Hepatocyte (in vitro differentiated cells): ENCODE measurements at regions not wholly inside any gene's neighbourhood (a gene's known extent, or its start where the extent isn't known, plus 50 kb on each side); places are given as distances from the start of the nearest gene placed in this dataset.

Source experiments
- DNase-seq: peaks from one replicate; pipeline ENCODE4 v3.0.0-alpha.2; 2016; ENCODE audit warnings: low spot score
- H2AFZ ChIP-seq: fragments of 200-600 bp; sonication (generic); 2 replicates; pipeline ENCODE4 v1.6.0; 2016; ENCODE audit warnings: antibody characterized with exemption, mild to moderate bottlenecking
- H3K27ac ChIP-seq: fragments of 200-600 bp; sonication (generic); 2 replicates; pipeline ENCODE4 v1.5.1; 2016; ENCODE audit warnings: mild to moderate bottlenecking
- H3K27me3 ChIP-seq: fragments of 200-600 bp; sonication (generic); 2 replicates; pipeline ENCODE4 v1.6.1; 2016
- H3K36me3 ChIP-seq: fragments of 200-600 bp; sonication (generic); replicated peaks from 2 replicates; pipeline ENCODE4 v1.5.1; 2016; ENCODE audit warnings: low read depth; ENCODE audit not compliant: insufficient read depth
- H3K4me1 ChIP-seq: fragments of 200-600 bp; sonication (generic); 2 replicates; pipeline ENCODE4 v1.5.1; 2016; ENCODE audit warnings: mild to moderate bottlenecking, moderate library complexity; ENCODE audit not compliant: insufficient read depth
- H3K4me2 ChIP-seq: fragments of 200-600 bp; sonication (generic); 2 replicates; pipeline ENCODE4 v1.6.0; 2016
- H3K4me3 ChIP-seq: fragments of 200-600 bp; sonication (generic); 2 replicates; pipeline ENCODE4 v1.5.1; 2016; ENCODE audit warnings: mild to moderate bottlenecking
- H3K79me2 ChIP-seq: fragments of 200-600 bp; sonication (generic); 2 replicates; pipeline ENCODE4 v1.6.0; 2017; ENCODE audit warnings: mild to moderate bottlenecking
- H3K9me2 ChIP-seq: fragments of 200-600 bp; sonication (generic); replicated peaks from 2 replicates; pipeline ENCODE4 v1.6.0; 2017; ENCODE audit warnings: mild to moderate bottlenecking; ENCODE audit not compliant: insufficient read depth
- H3K9me3 ChIP-seq: fragments of 200-600 bp; sonication (generic); 2 replicates; pipeline ENCODE4 v1.5.1; 2016; ENCODE audit warnings: low read depth, mild to moderate bottlenecking
- H4K20me1 ChIP-seq: fragments of 200-600 bp; sonication (generic); 2 replicates; pipeline ENCODE4 v1.6.0; 2016; ENCODE audit warnings: mild to moderate bottlenecking; ENCODE audit not compliant: insufficient read depth, poor library complexity, severe bottlenecking
- CTCF ChIP-seq: fragments of 200-600 bp; sonication (generic); IDR thresholded peaks from 2 replicates; pipeline ENCODE4 v1.5.1; 2016; ENCODE audit warnings: antibody characterized with exemption, mild to moderate bottlenecking; ENCODE audit not compliant: poor library complexity
- EZH2 ChIP-seq: fragments of 200-600 bp; sonication (generic); IDR thresholded peaks from 2 replicates; pipeline ENCODE4 v1.6.1; 2016; ENCODE audit warnings: antibody characterized with exemption, mild to moderate bottlenecking, borderline replicate concordance
- EZH2phosphoT487 ChIP-seq: fragments of 200-600 bp; sonication (generic); IDR thresholded peaks from one replicate; pipeline ENCODE4 v1.6.1; 2018; ENCODE audit warnings: antibody characterized with exemption, mild to moderate bottlenecking, low read depth, moderate library complexity; ENCODE audit not compliant: unreplicated experiment, severe bottlenecking
- WGBS: methylation state at CpG from one replicate; pipeline ENCODE4 v1.1.6; 2016; ENCODE audit warnings: low lambda C conversion rate; ENCODE audit errors: missing lambda C conversion rate; 5-methylcytosine and 5-hydroxymethylcytosine counted together

- Histone ChIP-seq H3K9me2 (no peaks in the 10 kb centered on the region), H3K27me3 (no peaks in the 10 kb centered on the region), H3K36me3 (no peaks in the 10 kb centered on the region), H3K4me3 (no peak overlapping the region), H2AFZ (no peak overlapping the region), H3K27ac (no peak overlapping the region), H3K79me2 (no peaks in the 10 kb centered on the region), H3K4me2 (no peak overlapping the region), H4K20me1 (no peaks in the 10 kb centered on the region), H3K4me1 (peaks cover 8% of the 10 kb centered on the region), H3K9me3 (no peaks in the 10 kb centered on the region)
- WGBS, result 80% methylated on average over 14 of the region's 14 CpGs
- TF ChIP-seq CTCF (no peak), EZH2phosphoT487 (no peak), EZH2 (no peak)
- DNase-seq, result no peak
These were observed 163.3 kb upstream of the DIO3 start for GRCh38 chr14:101398011-101398410.

- Histone ChIP-seq H3K9me3 (no peaks in the 10 kb centered on the region), H3K27ac (no peak overlapping the region), H4K20me1 (no peaks in the 10 kb centered on the region), H3K4me1 (peaks cover 11% of the 10 kb centered on the region), H3K36me3 (no peaks in the 10 kb centered on the region), H3K9me2 (no peaks in the 10 kb centered on the region), H3K4me3 (no peak overlapping the region), H3K79me2 (no peaks in the 10 kb centered on the region), H3K27me3 (no peaks in the 10 kb centered on the region), H3K4me2 (no peak overlapping the region), H2AFZ (no peak overlapping the region)
- no peak for TF ChIP-seq EZH2phosphoT487
- TF ChIP-seq CTCF, result no peak
- 97% methylated on average over 5 of the region's 5 CpGs for WGBS
- no peak for DNase-seq
These were observed 161.4 kb upstream of the DIO3 start for GRCh38 chr14:101399737-101400517.

- H3K27me3 ChIP-seq, result no peaks in the 10 kb centered on the region
- no peak for TF ChIP-seq EZH2
- no peak for TF ChIP-seq EZH2phosphoT487
- no peak for TF ChIP-seq CTCF
- WGBS, result 40% methylated on average over 11 of the region's 11 CpGs
- no peaks in the 10 kb centered on the region for H3K9me2 ChIP-seq
- no peaks in the 10 kb centered on the region for H4K20me1 ChIP-seq
- H3K4me1 ChIP-seq, result peaks cover 11% of the 10 kb centered on the region
- no peak overlapping the region for H3K4me3 ChIP-seq
- no peaks in the 10 kb centered on the region for H3K9me3 ChIP-seq
- H3K36me3 ChIP-seq, result no peaks in the 10 kb centered on the region
- H3K27ac ChIP-seq, result peak overlapping the region; percentile 47
- no peaks in the 10 kb centered on the region for H3K79me2 ChIP-seq
- peak overlapping the region; percentile 17 for H2AFZ ChIP-seq
- peak; percentile 45 for DNase-seq
- H3K4me2 ChIP-seq, result peak overlapping the region; percentile 21
These were observed 160.5 kb upstream of the DIO3 start for GRCh38 chr14:101400830-101401229.
